Right lobe of liver (tissue), 6 donors: ENCODE measurements at regions not wholly inside any gene's neighbourhood (a gene's known extent, or its start where the extent isn't known, plus 50 kb on each side); places are given as distances from the start of the nearest gene placed in this dataset.

ENCODE experiments used
- ATAC-seq, 4 donors: fragments of 200-7000 bp; cut with Tn5 transposase; one replicate each; pipeline ENCODE4 v1.9.1; 2020; ENCODE audit warnings: mild to moderate bottlenecking in 4 of 4, moderate library complexity in 4 of 4
- DNase-seq, 3 donors: peaks; one replicate each; pipeline ENCODE4 v3.0.0-alpha.2; 2020
- H3K27ac ChIP-seq, 3 donors: fragments of 200-600 bp; one replicate each; pipeline ENCODE4 v1.8.0; 2022
- H3K27me3 ChIP-seq, 2 donors: fragments of 200-600 bp; one replicate each; pipeline ENCODE4 v1.8.0; 2022
- H3K36me3 ChIP-seq, 4 donors: fragments of 200-600 bp; sonication (generic) in 1 of 4; one replicate each; pipeline versions ENCODE4 v1.5.1 to v1.8.0; 2017 to 2022; ENCODE audit warnings: control low read depth in 1 of 4
- H3K4me1 ChIP-seq, 4 donors: fragments of 200-600 bp; sonication (generic) in 1 of 4; one replicate each; pipeline versions ENCODE4 v1.5.1 to v1.8.0; 2017 to 2022; ENCODE audit warnings: control low read depth in 1 of 4
- H3K4me3 ChIP-seq, 3 donors: fragments of 200-600 bp; one replicate each; pipeline ENCODE4 v1.8.0; 2022
- H3K9me3 ChIP-seq, 4 donors: fragments of 200-600 bp; sonication (generic) in 1 of 4; one replicate each; pipeline versions ENCODE4 v1.5.1 to v1.8.0; 2017 to 2022; ENCODE audit warnings: control low read depth in 1 of 4
- CTCF ChIP-seq, 4 donors: fragments of 200-600 bp in 3 of 4; fragments of 450-650 bp in 1 of 4; IDR thresholded peaks; one replicate each; pipeline versions ENCODE4 v1.5.1 to v1.8.0; 2016 to 2022; ENCODE audit warnings: antibody characterized with exemption in 4 of 4, mild to moderate bottlenecking in 2 of 4
- POLR2A ChIP-seq: fragments of 450-650 bp; IDR thresholded peaks from one replicate; pipeline ENCODE4 v1.6.1; 2017; ENCODE audit warnings: antibody characterized with exemption, mild to moderate bottlenecking
- WGBS: methylation state at CpG from one replicate; pipeline ENCODE4 v1.1.6; 2018; ENCODE audit warnings: low coverage, low lambda C conversion rate; ENCODE audit not compliant: insufficient coverage; ENCODE audit errors: missing lambda C conversion rate; 5-methylcytosine and 5-hydroxymethylcytosine counted together
- intact Hi-C, 2 donors: fragments of 100-400 bp; cut with DNase I; formaldehyde crosslinking; loops; one replicate each; pipeline versions ENCODE4 v1.11.2 to v1.14.1; 2022
- donor health status: DM: no; HTN: yes; CAD: no.
- donor health status: DM: no; HTN: no; CAD: no.
- donor health status: DM: no; HTN: no; CAD: no.
- donor health status: DM: no; HTN: yes; CAD: no.
- donor health status: DM: no; HTN: yes; CAD: no.

- Histone ChIP-seq H3K4me3 (no peak overlapping the region), H3K27ac (no peak overlapping the region), H3K27me3 (no peaks in the 10 kb centered on the region), H3K4me1 (no peaks in the 10 kb centered on the region), H3K9me3 (no peaks in the 10 kb centered on the region), H3K36me3 (no peaks in the 10 kb centered on the region)
- no peak for DNase-seq
- TF ChIP-seq CTCF (IDR thresholded peaks at IDR 0.05) (no peak), POLR2A (no peak)
- 28% methylated on average over 2 of the region's 2 CpGs for WGBS
- no peak for ATAC-seq
- intact Hi-C loops: no loop called here
Measured at GRCh38 chr3:76043746-76044145, 258.4 kb upstream of the ZNF717 start.

- DNase-seq (peak in 1 of 3 donors; percentile 40), ATAC-seq (peak in 3 of 4 donors; percentile 39 to 53 (median 52))
- Histone ChIP-seq H3K27ac (no peak overlapping the region), H3K4me1 (no peaks in the 10 kb centered on the region), H3K4me3 (no peak overlapping the region), H3K36me3 (no peaks in the 10 kb centered on the region), H3K9me3 (no peaks in the 10 kb centered on the region), H3K27me3 (no peaks in the 10 kb centered on the region)
- TF ChIP-seq POLR2A: no peak
- TF ChIP-seq CTCF (IDR thresholded peaks at IDR 0.05): peak in 3 of 4 donors; percentile 51 to 57 (median 53)
- WGBS: 41% methylated on average over 3 of the region's 3 CpGs
- intact Hi-C loops: no loop called here
Measured at GRCh38 chr3:76044601-76045600, 259.6 kb upstream of the ZNF717 start.

- DNase-seq: no peak
- H3K9me3 ChIP-seq: no peaks in the 10 kb centered on the region
- TF ChIP-seq CTCF (IDR thresholded peaks at IDR 0.05) (no peak), POLR2A (no peak)
- intact Hi-C loops: no loop called here
- H3K27ac ChIP-seq: no peak overlapping the region
- no peak for ATAC-seq
- 60% methylated on average over 3 of the region's 5 CpGs for WGBS
- no peaks in the 10 kb centered on the region for H3K36me3 ChIP-seq
- H3K4me3 ChIP-seq: no peak overlapping the region
- H3K27me3 ChIP-seq: no peaks in the 10 kb centered on the region
- no peaks in the 10 kb centered on the region for H3K4me1 ChIP-seq
Measured at GRCh38 chr3:76047368-76047767, 262.0 kb upstream of the ZNF717 start.

- H3K9me3 ChIP-seq: no peaks in the 10 kb centered on the region
- H3K4me3 ChIP-seq: no peak overlapping the region
- intact Hi-C loops: no loop called here
Measured at GRCh38 chr3:76049776-76050175, 264.4 kb upstream of the ZNF717 start.

More at GRCh38 chr3:76049776-76050175, 264.4 kb upstream of the ZNF717 start:
- Histone ChIP-seq H3K27ac (no peak overlapping the region), H3K4me1 (peaks cover 0 to 1% (median 0%) of the 10 kb centered on the region in 4 donors), H3K36me3 (no peaks in the 10 kb centered on the region), H3K27me3 (no peaks in the 10 kb centered on the region)
- WGBS: 82% methylated on average over 2 of the region's 2 CpGs
- ATAC-seq: no peak
- no peak for TF ChIP-seq POLR2A
- TF ChIP-seq CTCF (IDR thresholded peaks at IDR 0.05): no peak
- DNase-seq: no peak
